Activated T-helper 17 cell treated with anti-CD3 and anti-CD28 coated beads, Interleukin-2, amount 50 U/mL, for 72 hours (primary cell): ENCODE measurements at regions not wholly inside any gene's neighbourhood (a gene's known extent, or its start where the extent isn't known, plus 50 kb on each side); places are given as distances from the start of the nearest gene placed in this dataset.

ENCODE experiments used
- ATAC-seq: fragments of 150-1000 bp; cut with Tn5 transposase; replicated peaks from 2 replicates; pipeline ENCODE4 v1.10.0; 2021; ENCODE audit warnings: mild to moderate bottlenecking, moderate library complexity
- H3K27ac Mint-ChIP-seq: one replicate; pipeline ENCODE4 v1.8.0; 2022; ENCODE audit warnings: mixed read lengths
- H3K27me3 Mint-ChIP-seq: one replicate; pipeline ENCODE4 v1.8.0; 2022; ENCODE audit warnings: mixed read lengths
- H3K36me3 Mint-ChIP-seq: one replicate; pipeline ENCODE4 v1.8.0; 2022; ENCODE audit warnings: low read depth, mild to moderate bottlenecking, mixed read lengths
- H3K4me1 Mint-ChIP-seq: one replicate; pipeline ENCODE4 v1.8.0; 2022; ENCODE audit warnings: mixed read lengths
- H3K4me3 Mint-ChIP-seq: one replicate; pipeline ENCODE4 v1.8.0; 2022; ENCODE audit warnings: mild to moderate bottlenecking, mixed read lengths
- H3K9me3 Mint-ChIP-seq: one replicate; pipeline ENCODE4 v1.8.0; 2022; ENCODE audit warnings: mixed read lengths

GRCh38 chr12:102249079-102249841, 51.6 kb upstream of the PMCH start:
- no peak for ATAC-seq
- peaks cover 9% of the 10 kb centered on the region for H3K9me3 Mint-ChIP-seq
- H3K27me3 Mint-ChIP-seq, result peaks cover 10% of the 10 kb centered on the region
- no peaks in the 10 kb centered on the region for H3K36me3 Mint-ChIP-seq
- no peak overlapping the region for H3K27ac Mint-ChIP-seq
- H3K4me3 Mint-ChIP-seq, result no peak overlapping the region
- no peaks in the 10 kb centered on the region for H3K4me1 Mint-ChIP-seq
